ENCODE measurements at regions not wholly inside any gene's neighbourhood (a gene's known extent, or its start where the extent isn't known, plus 50 kb on each side); places are given as distances from the start of the nearest gene placed in this dataset.
A peak's percentile ranks its signal among the peaks of the same experiment; 100 is the strongest.

DNA sequence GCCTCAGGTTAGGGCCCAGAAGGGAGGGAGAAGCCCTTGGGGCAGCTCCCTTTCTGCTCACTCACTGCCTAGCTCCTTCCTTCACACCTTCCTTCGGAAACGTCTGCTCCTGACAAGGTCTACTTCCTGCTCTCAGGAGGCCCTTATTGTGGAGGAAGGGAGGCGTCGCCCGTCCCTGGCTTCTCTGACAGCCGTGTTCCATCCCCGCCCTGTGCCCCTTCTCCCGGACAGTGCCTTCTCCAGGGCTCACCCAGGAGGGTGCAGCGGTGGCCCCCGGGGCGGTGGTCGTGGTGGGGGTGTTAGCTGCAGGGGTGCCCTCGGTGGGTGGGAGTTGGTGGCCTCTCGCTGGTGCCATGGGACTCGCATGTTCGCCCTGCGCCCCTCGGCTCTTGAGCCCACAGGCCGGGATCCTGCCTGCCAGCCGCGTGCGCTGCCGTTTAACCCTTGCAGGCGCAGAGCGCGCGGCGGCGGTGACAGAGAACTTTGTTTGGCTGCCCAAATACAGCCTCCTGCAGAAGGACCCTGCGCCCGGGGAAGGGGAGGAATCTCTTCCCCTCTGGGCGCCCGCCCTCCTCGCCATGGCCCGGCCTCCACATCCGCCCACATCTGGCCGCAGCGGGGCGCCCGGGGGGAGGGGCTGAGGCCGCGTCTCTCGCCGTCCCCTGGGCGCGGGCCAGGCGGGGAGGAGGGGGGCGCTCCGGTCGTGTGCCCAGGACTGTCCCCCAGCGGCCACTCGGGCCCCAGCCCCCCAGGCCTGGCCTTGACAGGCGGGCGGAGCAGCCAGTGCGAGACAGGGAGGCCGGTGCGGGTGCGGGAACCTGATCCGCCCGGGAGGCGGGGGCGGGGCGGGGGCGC lies 231.9 kb downstream of the SEC14L1 start:
- intact Hi-C loops (cut with micrococcal nuclease) (loop anchor here (5.0 kb wide), 2 partner anchors 40 to 55 kb away; no protein-coding TSS in a partner anchor), in situ Hi-C loops (cut with MboI) (no loop called here)
- H3K36me3 ChIP-seq (ENCODE audit: control insufficient read depth, insufficient read depth, low read length), result no peaks in the 10 kb centered on the region; the same call in 2 of the 3 replicates
- FAIRE-seq (peak; percentile 73), DNase-seq (ENCODE audit: extremely low read depth in 1 of 4, low spot score in 3 of 4) (peak; percentile 89 to 95 (median 93)), ATAC-seq (peak; percentile 88)
- H3K4me2 ChIP-seq (ENCODE audit: insufficient read depth, low read length), result peak overlapping the region; percentile 82
- peak overlapping the region; percentile 37; the same call in 1 of the 2 replicates for H2AFZ ChIP-seq (ENCODE audit: low read depth, low read length)
- BruUV-seq (replicated peaks), result no TSS peak
- H3K27ac ChIP-seq (ENCODE audit: extremely low read depth, low read depth, low read length), result peak overlapping the region; percentile 66
- H3K9me1 ChIP-seq (ENCODE audit: control insufficient read depth, insufficient read depth, low read length), result peaks cover 9% of the 10 kb centered on the region
- H3K27me3 ChIP-seq (ENCODE audit: control insufficient read depth in 2 of 2, insufficient read depth in 2 of 2, low read length in 2 of 2), result no peaks in the 10 kb centered on the region
- H3K4me3 ChIP-seq, result peak overlapping the region; percentile 52
- CTCF ChIA-PET (ENCODE audit: low intra/inter-chr PET ratio), result interaction anchor here (0.9 kb wide), 1 partner anchor 41 kb away, joined by 3 read pairs; no protein-coding TSS in a partner anchor
- POLR2A ChIA-PET, result interaction anchor here (0.6 to 0.9 kb wide), 2 partner anchors 16 to 50 kb away, joined by 3 to 4 read pairs; no protein-coding TSS in a partner anchor
- H3K4me1 ChIP-seq (replicated peaks in 1 of 2; ENCODE audit: control insufficient read depth in 2 of 2, insufficient read depth in 2 of 2, low read length in 2 of 2), result peaks cover 57 to 73% of the 10 kb centered on the region in 2 experiments
- peaks cover 66% of the 10 kb centered on the region for H4K20me1 ChIP-seq (replicated peaks; ENCODE audit: control insufficient read depth, insufficient read depth, low read length)
- 3% methylated on average over 34 of the region's 64 CpGs for WGBS (ENCODE audit: insufficient coverage, low coverage, missing lambda C conversion rate)
- no peaks in the 10 kb centered on the region for H3K9me3 ChIP-seq (replicated peaks; ENCODE audit: control insufficient read depth, insufficient read depth, low read depth, low read length)
- H3K9ac ChIP-seq (ENCODE audit: insufficient read depth in 1 of 2, low read depth in 2 of 2, low read length in 2 of 2), result peak overlapping the region; percentile 37 to 86; a peak in 3 of 4 replicates
- H3K79me2 ChIP-seq (ENCODE audit: control insufficient read depth, insufficient read depth, low read length), result peaks cover 94% of the 10 kb centered on the region
- TF ChIP-seq MYNN (IDR thresholded peaks at IDR 0.05) (peak; percentile 97), MYNN (CRISPR knock-in tag; IDR thresholded peaks at IDR 0.05) (peak; percentile 45; the same call in 1 of the 2 replicates), EGR1 (conservative IDR thresholded peaks at IDR 0.05) (peak; percentile 80), CCNT2 (IDR thresholded peaks at IDR 0.05; ENCODE audit: borderline replicate concordance, extremely low read depth, insufficient read length, low read depth, low read length) (peak; percentile 69), NRF1 (conservative IDR thresholded peaks at IDR 0.05 in 1 of 2, IDR thresholded peaks at IDR 0.05 in 1 of 2) (peak; percentile 34 to 44; a peak in 3 of 4 replicates), RB1 (IDR thresholded peaks at IDR 0.05; ENCODE audit: low read depth) (peak; percentile 29; the same call in 1 of the 2 replicates), ZNF263 (CRISPR knock-in tag; IDR thresholded peaks at IDR 0.05; ENCODE audit: borderline replicate concordance) (no peak), ZNF124 (CRISPR knock-in tag; IDR thresholded peaks at IDR 0.05) (no peak), SP2 (IDR thresholded peaks at IDR 0.05; ENCODE audit: extremely low read depth, low read depth, low read length, poor library complexity, severe bottlenecking) (peak; percentile 57), TGIF2 (CRISPR knock-in tag; IDR thresholded peaks at IDR 0.05) (no peak), L3MBTL2 (IDR thresholded peaks at IDR 0.05) (peak; percentile 96)
- TF ChIP-seq, protein P1, sequence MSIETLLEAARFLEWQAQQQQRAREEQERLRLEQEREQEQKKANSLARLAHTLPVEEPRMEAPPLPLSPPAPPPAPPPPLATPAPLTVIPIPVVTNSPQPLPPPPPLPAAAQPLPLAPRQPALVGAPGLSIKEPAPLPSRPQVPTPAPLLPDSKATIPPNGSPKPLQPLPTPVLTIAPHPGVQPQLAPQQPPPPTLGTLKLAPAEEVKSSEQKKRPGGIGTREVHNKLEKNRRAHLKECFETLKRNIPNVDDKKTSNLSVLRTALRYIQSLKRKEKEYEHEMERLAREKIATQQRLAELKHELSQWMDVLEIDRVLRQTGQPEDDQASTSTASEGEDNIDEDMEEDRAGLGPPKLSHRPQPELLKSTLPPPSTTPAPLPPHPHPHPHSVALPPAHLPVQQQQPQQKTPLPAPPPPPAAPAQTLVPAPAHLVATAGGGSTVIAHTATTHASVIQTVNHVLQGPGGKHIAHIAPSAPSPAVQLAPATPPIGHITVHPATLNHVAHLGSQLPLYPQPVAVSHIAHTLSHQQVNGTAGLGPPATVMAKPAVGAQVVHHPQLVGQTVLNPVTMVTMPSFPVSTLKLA (conservative IDR thresholded peaks at IDR 0.05), result peak; percentile 19 to 52; a peak in 1 of 4 replicates
- TF ChIP-seq, protein P2, sequence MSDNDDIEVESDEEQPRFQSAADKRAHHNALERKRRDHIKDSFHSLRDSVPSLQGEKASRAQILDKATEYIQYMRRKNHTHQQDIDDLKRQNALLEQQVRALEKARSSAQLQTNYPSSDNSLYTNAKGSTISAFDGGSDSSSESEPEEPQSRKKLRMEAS (CRISPR knock-in tag; IDR thresholded peaks at IDR 0.05), result peak; percentile 69
- TF ChIP-seq, protein P3, sequence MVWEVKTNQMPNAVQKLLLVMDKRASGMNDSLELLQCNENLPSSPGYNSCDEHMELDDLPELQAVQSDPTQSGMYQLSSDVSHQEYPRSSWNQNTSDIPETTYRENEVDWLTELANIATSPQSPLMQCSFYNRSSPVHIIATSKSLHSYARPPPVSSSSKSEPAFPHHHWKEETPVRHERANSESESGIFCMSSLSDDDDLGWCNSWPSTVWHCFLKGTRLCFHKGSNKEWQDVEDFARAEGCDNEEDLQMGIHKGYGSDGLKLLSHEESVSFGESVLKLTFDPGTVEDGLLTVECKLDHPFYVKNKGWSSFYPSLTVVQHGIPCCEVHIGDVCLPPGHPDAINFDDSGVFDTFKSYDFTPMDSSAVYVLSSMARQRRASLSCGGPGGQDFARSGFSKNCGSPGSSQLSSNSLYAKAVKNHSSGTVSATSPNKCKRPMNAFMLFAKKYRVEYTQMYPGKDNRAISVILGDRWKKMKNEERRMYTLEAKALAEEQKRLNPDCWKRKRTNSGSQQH (CRISPR knock-in tag; IDR thresholded peaks at IDR 0.05), result 0 out of 2 replicates have a peak, but pooled peaks have one; percentile 20
- TF ChIP-seq, protein P4, sequence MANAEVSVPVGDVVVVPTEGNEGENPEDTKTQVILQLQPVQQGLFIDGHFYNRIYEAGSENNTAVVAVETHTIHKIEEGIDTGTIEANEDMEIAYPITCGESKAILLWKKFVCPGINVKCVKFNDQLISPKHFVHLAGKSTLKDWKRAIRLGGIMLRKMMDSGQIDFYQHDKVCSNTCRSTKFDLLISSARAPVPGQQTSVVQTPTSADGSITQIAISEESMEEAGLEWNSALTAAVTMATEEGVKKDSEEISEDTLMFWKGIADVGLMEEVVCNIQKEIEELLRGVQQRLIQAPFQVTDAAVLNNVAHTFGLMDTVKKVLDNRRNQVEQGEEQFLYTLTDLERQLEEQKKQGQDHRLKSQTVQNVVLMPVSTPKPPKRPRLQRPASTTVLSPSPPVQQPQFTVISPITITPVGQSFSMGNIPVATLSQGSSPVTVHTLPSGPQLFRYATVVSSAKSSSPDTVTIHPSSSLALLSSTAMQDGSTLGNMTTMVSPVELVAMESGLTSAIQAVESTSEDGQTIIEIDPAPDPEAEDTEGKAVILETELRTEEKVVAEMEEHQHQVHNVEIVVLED (CRISPR knock-in tag; IDR thresholded peaks at IDR 0.05), result peak; percentile 26; the same call in 1 of the 2 replicates
